NCI-H1105 treated with DMSO at 0.1 percent for 48 hours (cell line): ENCODE measurements at regions not wholly inside any gene's neighbourhood (a gene's known extent, or its start where the extent isn't known, plus 50 kb on each side); places are given as distances from the start of the nearest gene placed in this dataset.

Source experiments
- DNase-seq: peaks from one replicate; lab custom pipeline; 2025; lab: John Stamatoyannopoulos, UW

GRCh38 chr3:17798000-17798399, 55.6 kb upstream of the TBC1D5 start:
- no peak for DNase-seq

GRCh38 chr3:17795711-17796110, 53.3 kb upstream of the TBC1D5 start:
- no peak for DNase-seq

GRCh38 chr3:17795280-17795679, 52.8 kb upstream of the TBC1D5 start:
- DNase-seq: no peak

- no peak for DNase-seq
Measured at GRCh38 chr3:17793542-17794195, 51.2 kb upstream of the TBC1D5 start.
